ENCODE measurements at regions not wholly inside any gene's neighbourhood (a gene's known extent, or its start where the extent isn't known, plus 50 kb on each side); places are given as distances from the start of the nearest gene placed in this dataset.

DNA sequence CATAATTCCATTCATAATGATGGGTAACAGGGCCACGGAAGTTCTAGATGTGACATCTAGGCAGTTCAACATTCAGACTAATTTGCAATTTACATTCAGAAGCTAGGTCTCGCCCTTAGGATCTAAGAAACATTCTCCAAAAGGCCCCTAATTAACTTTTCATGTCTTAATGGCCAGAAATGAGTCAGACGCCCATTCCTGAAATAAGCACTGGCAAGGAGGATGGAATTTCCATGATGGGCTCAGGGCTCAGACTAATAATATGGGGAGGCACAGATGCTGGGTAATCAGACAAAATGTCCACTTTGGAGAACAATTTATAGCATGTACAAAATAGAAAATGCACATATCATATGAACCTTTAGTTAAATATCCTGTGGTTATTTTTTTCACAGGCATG, 102.8 kb upstream of the RPS6KA3 start:
- DNase-seq, result no peak

DNA sequence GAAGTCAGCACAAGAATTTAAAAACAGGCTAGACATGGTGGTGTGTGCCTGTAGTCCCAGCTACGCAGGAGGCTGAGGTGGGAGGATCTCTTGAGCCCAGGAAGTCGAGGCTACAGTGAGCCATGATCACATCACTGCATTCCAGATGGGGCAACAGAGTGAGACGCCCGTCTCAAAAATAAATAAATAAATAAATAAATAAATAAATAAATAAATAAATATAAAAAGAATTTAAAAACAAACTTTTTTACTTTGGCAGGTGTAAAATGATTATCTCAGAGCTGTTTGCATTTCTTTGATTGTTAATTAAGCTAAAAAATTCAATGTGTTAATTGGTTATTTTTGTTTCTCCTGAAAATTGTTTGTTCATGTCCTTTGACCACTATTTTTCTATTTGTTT, 97.5 kb upstream of the RPS6KA3 start:
- no peak for DNase-seq

DNA sequence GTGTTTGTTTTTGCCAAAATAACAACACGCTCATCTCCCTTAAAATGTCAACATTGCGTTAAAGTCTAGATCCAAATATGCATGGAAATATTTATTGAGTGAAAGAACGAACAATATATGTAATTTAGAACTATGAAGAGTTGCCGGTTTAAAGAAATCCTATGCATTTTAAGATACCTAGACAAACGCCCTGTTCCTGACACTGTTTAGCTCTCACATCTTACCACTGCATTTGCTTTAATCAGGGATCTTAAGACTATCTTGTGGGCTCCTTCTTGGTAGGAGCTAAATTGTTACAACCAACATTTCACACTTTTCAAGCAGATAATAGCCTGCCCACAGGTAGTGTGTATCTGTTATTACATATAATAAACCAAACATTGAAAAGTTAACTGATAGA, 96.6 kb upstream of the RPS6KA3 start:
- no peak for DNase-seq

DNA sequence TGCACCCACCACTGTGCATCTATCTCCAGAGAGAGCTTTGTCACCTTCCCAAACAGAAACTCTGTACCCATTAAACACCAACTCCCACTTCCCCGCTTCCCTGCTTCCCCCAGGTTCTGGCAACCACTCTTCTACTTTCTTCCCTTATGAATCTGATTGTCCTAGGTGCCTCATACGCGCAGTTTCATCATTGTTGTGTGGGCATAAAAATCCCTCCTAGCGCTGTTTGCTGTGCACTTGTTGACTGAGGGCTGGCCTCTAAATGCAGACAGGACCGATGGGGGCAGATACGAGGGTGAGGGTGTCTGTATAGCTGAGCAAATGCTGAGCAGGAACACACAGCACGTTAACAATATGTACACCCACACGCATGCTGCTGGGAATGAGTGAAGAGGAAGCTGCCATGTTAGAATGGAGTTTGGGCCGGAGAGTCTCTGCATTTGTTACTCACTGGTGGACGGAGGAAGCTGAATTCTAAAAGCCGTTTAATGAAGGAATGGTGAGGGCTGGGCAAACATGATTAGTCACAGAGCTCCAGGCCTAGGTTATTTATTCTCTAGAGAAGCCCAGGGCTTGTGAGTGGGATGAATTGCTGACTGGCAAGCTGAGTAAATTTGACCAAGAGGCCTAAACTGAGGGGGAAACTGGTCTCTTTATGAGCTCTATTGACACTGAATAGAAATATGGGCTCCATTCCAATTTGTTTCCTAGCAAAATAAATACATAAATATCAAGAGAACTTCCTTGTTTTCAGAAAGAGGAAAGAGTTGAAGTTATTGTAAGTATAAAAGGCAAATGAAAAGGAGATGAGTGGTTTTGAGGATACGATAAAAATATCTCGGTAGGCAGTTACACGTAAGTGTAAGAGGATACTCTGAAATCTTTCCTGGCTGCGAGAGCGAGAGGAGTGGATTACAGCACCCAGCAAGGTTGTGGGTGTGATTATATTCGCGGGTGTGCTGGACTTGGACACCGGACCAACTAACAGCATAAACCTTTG, 95.9 kb upstream of the RPS6KA3 start:
- DNase-seq, result no peak

DNA sequence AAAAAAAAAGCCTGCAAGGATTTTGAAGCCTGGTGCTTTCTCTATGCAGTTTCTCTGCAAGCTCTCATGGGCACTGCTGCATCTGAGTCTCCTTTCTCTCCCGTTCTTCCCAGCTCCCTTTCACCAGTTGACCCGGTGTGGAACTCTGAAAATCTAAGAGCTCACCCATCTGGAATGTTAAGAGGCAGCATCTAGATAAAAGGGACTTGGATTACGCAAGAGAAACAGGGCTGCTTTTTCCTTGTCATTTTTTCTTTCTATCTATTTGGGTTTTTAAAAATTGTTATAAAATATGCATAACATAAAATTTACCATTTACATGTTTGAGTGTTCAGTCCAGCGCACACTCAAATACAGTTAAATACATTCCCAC, 95.2 kb upstream of the RPS6KA3 start:
- no peak for DNase-seq

DNA sequence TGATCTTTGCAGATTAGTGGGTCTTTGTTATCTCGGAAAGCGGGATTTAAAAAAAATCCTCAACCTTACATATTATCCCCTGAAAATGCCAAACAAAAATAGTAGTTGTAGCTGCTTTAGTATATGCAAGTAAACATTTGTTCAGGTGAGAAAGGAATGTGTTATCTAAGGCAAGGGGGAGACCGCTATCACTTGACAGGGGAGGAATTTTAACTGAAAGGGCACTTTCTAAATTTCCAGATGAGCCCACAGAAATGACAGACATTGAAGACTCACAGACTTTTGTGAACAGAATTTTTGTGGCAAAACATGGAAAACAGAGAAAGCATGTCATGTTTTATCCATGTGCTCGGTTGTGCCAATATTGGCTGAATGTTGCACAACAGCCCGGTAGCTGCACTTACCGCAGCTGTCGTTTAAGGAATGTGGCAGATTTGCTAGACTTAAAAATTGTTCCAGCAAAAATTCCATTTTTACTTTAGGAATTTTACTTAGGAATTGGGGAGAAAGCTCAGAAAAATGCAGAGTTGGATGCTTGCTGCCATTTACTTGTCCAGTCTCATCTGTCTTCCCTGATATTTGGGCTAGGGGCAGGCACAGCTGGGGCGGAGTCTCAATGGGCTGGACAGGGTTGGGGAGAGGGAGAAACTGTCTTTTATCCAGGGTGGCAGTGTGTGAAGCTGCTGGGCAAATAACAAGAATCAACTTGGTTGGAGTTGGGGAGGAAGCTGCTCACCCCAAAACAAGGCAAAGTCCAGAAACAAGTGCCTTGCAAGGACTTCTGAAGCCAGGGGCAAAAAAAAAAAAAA, 94.6 kb upstream of the RPS6KA3 start:
- DNase-seq, result no peak

DNA sequence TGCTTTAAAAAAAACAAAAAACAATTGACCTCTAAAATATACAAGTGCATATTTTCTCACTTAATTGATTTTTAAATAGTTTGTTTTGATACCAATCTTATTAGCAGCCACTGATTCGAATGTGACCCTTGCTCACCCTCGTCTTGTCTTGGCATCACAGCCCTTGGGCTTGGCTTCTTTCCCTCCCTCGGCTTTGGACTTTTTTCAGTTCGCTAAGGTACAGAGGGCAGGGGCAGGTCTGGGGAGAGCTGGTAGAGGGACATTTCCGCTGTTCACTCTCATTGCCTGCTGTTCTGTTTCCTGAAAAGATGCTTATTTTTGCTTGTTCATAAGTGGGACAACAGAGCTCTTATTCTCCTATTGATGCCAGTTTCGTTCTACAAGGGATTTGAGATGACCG, 88.5 kb upstream of the RPS6KA3 start:
- DNase-seq, result no peak

DNA sequence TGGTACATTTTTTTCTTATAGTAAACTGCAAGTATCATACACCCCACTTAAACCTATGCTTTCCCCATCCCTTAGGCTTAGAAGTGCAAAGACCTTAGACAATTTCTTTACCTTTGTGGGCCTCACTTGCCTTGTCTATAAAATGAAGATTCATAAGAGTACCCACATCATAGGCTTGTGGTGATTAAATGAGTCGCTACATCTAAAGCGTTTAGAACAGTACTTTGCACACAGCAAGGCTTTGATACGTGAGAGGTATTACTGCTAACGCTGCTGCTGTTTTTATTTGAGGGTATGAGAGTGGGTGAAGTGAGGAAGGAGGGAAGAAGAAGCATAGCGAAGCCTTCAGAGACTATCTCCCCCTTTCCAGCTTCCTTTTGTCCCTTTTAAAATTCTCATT, 87.8 kb upstream of the RPS6KA3 start:
- no peak for DNase-seq

DNA sequence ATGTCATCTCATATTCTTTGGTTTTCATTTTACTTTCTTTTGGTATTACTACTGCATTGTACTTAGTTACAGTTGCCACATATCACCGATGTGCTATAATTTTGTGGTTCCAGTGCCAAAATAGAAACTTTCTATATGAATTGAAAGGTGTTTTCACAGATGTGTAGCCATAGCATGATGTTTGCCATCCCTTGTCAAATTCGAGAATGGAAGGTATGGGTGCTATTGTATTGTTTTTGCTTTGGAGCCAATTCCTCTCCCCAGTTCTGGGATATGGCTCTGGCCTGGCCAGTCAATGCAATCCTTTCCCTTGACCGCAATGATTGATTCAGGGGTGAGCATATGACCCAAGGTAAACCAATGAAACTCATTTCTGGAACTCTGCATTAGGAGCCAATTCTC, 86.2 kb upstream of the RPS6KA3 start:
- DNase-seq, result no peak

DNA sequence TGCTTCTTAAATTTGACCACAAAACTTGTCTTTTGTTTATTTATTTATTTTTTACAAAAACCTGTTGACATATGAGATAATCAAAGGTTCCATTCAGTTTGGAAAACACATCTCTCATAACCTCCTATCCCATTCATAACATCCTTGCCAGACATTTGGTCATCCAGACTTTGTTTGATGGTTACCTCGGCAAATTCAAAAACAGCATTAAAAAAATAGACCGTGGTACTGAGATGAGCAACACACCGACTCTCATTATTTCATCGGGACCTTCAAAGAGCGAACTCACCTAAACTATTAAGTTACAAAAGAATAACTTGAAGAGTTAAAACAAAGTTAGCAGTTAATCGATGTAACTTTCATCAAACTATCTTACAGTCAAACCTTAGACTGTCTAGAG, 85.8 kb upstream of the RPS6KA3 start:
- no peak for DNase-seq

DNA sequence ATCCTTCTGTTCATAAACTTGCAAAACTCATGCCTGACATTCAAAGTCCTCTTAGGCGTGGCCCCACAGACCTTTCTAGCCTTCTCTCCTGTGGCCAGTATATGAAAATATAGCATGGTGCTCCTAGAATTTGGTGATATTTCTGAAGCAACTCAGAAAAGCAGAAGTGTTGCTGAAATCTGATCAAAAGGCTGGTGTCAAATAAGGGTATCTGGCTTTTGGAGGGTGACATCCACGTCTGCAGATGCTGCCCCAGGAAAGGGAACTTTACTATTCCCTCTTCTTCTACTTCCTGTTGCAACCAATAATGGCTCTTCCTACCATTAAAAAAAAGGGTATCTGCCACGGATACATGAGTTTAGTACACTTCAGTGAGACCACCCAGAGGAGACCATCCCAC, 83.9 kb upstream of the RPS6KA3 start:
- DNase-seq, result no peak

DNA sequence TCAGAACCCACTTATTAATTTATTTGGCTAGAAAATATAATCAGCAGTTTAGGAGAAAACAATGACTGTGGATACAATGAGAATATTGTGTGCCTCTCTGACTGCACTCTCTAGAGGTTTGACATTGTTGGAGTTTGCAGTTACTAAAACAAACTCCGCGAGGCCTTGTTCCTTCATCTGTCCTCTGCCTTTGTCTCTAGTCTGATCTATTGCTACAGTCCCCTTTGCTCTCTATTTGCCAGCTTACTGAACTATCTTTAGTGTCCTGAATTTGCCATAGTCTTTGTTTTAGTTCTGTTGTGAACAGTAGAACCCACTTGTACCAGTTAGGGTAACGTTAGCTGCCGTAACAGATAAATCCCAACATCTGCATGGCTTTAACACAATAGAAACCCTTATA, 81.4 kb upstream of the RPS6KA3 start:
- DNase-seq, result no peak

DNA sequence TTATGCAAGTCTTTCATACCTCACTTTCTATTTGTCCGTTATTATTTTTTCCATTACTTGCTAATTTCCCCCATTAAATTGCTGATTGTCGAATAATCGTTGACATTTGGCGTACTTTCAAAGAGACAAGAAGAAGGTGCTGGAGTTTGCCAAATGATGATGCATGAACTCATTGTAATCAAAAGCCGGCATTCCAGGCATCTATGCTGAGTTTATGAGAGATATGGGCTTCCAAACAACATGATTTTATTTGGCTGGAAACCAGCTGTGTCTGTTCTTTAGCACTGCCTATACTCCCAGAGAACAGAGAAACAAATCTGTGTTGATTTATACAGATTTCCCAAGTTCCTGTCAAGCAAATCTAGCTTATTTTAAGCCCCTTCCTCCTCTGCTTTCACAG, 80.8 kb upstream of the RPS6KA3 start:
- no peak for DNase-seq

DNA sequence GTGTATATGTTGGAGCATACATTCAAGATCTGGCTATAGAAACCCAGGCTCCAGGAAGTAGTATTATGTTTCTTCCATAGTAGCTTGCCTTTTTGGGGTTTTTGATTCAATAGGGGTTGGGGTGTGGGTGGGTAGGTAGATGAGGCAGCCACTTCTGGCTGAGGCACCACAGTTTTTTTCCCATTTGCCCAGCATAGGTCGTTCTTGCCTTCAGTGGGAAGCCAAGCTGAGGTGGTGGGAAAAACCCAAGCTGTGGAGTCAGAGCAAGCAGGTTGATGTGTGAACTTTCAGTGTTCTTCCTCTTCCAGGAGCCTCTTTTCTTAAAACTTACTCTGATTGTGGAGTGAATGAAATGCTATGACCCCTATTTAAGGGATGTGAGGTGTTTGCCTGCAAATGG, 67.0 kb upstream of the RPS6KA3 start:
- DNase-seq, result no peak

DNA sequence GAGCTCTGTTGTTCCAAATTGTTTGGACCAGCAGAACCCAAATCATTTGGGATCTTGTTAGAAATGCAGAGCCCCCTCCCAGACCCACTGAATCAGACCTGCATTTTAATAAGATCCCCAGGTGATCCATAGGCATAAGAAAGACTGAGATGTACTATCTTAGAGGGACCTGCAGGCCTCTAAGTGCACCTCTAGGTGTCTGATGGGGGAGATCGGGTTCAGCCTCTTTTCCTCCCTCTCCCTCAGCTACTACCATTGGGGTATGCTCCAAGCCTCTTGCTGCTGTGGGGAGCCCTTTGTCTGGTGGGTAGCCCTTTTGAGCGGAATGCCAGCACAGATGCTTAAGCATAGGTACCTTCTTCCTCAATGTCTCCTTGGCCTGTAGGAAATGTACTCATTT, 63.8 kb upstream of the RPS6KA3 start:
- DNase-seq, result no peak

DNA sequence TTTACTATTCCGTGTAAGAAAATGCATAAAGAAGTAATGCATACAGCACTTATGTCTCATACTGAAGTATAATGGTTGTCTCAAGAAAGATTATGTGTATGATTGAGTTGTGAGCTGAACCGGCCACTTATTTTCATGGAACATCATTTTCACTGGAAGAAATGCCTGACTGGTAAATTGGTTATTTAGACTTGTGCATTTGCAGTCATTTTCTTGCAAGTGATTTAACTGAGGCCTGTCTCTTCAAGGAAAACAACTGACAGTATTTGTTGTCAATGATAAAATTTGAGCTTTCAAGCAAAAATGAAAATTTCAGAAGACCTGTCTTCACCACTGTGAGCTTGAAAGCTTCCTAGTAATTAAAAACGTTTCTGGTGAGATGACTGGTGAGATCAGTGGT, 62.7 kb upstream of the RPS6KA3 start:
- DNase-seq, result no peak

DNA sequence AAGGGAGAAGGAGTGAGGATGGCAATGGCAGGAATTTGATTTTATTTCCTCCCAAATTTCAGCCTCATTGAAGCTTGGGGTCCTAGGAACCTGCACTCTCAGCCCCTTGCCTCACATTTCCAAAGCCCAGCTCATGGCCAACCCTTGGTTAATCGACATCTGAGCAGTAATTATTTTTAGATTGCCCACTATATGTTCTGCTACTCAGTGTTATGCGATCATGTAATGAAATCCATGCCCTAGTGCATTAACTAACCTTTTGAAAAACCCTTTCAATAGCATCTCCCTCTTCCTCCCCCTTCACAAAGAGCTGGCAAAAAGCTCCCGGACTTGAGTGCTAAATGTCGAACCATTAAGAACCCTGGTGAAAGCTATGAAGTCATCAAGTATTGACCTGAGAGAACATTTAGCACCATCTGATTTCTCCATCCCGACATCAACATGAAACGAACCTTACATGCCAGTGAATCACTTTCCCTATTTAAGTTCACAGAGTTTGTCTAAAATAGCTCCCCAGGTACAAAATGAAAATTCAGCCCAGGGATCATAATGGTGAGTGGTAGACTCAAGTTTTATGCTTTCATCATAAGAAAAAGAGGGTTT, 59.2 kb upstream of the RPS6KA3 start:
- no peak for DNase-seq

DNA sequence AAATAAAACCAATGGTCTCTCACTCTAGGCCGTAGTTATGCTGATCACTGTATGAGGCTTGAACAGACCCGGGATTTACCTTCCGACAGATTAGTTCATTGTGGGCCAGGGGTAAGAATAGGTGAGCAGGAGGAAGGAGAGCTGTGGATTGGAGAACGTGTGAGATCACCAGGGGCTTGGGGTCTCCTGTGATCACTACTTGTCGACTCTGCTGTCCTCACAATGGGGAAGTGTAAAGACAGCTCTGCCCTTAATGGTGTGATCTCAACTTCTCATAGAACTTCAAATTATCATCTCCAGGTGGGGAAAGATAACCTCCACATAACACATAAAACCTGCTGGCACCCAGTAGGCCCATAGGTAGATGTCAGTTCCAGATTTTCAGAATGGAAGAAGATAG, 56.2 kb upstream of the RPS6KA3 start:
- DNase-seq, result no peak

DNA sequence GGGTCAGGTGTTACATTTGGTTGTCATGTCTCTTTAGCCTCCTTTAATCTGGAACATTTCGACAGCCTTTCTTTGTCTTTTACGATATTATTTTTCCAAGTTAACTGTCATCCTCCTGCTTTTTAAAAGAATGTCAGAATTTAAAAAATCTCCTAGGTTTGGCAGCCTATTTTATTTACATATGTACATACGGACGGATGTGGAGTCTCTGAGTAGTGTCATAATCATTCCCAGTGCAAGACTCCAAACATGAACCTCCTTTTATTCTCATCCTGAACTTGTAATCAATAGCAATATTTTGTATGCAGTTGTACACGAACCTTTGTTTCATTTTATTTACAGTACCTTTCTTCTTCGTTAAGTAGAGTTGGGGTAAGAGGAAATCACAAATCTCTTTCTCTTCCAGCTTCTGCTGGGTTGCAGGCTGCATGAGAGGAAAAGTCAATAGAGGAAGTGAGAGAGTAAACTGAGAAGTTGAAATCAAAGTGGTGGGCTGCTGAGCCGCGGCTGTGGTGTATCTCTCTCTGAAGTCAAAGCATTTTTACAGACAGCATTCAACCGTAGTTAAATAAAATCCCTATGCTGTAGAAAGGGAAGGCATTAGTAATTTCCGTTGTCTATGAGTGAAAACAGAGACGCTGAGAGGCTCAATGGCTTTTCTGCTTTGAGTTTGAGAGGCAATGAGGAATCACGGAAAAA, 53.9 kb upstream of the RPS6KA3 start:
- no peak for DNase-seq

DNA sequence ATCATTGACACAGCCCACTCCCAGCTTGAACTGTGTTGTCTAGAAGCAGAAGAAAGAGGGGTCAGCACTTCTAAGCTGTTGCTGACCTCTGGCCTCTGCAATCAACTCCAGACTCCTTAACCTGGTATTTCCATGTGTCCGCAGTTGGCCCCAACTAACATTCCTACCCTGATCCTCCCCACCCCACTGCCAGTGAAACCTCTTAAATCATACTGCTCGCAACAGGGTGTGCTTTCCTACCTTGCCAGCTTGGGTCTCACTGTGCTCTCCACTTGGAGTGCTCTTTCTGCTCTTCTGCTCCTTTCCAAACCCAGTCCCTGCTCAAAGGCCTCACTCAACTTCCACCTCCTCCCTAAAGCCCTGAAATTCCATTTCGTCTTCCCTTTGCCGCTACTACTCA, 52.3 kb upstream of the RPS6KA3 start:
- no peak for DNase-seq

DNA sequence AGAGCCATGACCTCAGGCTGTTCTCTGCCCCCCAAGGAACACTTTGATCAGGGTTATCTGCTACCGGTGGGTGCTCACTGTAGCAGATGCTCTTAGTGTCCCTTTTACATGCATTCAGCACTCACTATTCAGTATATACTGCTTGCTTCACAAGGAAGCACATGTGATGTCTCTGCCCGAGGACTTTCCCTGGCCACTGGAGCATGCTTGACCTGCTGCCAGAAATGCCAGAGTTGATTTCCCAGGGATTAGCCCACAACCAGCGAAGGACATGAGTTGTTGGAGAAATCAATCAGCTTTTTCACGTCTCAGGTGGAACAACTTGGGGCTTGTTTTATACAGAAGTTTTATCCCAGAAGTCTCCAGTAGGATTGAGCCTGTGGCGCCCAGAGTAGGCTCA, 51.2 kb upstream of the RPS6KA3 start:
- DNase-seq, result no peak

Measured in cerebellar nuclear complex (tissue), 1 donor.